Suprapubic skin (tissue), 4 donors: ENCODE measurements at regions not wholly inside any gene's neighbourhood (a gene's known extent, or its start where the extent isn't known, plus 50 kb on each side); places are given as distances from the start of the nearest gene placed in this dataset.

Experiments used
- EP300 ChIP-seq: sonication (generic); formaldehyde crosslinking; IDR thresholded peaks from one replicate; pipeline ENCODE4 v1.6.1; 2017; ENCODE audit warnings: antibody characterized with exemption
- POLR2A ChIP-seq, 2 donors: fragments of 450-650 bp; IDR thresholded peaks; one replicate each; pipeline ENCODE4 v1.6.1; 2017; ENCODE audit warnings: antibody characterized with exemption in 2 of 2, mild to moderate bottlenecking in 2 of 2, moderate library complexity in 2 of 2
- POLR2AphosphoS5 ChIP-seq, 3 donors: sonication (generic); formaldehyde crosslinking; IDR thresholded peaks; one replicate each; pipeline ENCODE4 v1.6.1; 2017; ENCODE audit warnings: antibody characterized with exemption in 3 of 3
- TF ChIP-seq, protein P1 (sequence below), 2 donors: fragments of 200-600 bp in 1 of 2; fragments of 450-650 bp in 1 of 2; sonication (generic) in 1 of 2; IDR thresholded peaks; one replicate each; pipeline ENCODE4 v1.5.1; 2016 to 2019; ENCODE audit warnings: antibody characterized with exemption in 2 of 2, mild to moderate bottlenecking in 1 of 2, moderate library complexity in 1 of 2

DNA sequence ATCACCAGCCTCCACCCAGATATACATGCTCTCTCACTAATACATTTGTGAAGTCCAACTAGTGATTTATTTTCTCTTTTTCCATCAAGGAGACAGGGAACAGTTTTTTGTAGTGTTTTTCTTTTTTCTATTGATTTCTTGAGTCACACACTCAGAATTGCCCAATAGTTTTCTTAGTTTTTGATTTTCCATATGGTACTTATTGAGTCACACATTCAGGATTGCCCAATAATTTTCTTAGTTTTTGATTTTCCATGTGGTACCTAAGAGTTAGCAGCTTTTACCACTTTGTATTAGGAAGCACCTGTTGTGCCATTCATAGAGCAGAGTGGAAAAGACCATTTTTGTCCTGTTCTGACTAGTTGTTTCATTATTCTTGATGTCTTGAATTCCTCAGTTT is 1268.8 kb downstream of the EPHA7 start:
- TF ChIP-seq EP300, result no peak
- TF ChIP-seq, protein P1, sequence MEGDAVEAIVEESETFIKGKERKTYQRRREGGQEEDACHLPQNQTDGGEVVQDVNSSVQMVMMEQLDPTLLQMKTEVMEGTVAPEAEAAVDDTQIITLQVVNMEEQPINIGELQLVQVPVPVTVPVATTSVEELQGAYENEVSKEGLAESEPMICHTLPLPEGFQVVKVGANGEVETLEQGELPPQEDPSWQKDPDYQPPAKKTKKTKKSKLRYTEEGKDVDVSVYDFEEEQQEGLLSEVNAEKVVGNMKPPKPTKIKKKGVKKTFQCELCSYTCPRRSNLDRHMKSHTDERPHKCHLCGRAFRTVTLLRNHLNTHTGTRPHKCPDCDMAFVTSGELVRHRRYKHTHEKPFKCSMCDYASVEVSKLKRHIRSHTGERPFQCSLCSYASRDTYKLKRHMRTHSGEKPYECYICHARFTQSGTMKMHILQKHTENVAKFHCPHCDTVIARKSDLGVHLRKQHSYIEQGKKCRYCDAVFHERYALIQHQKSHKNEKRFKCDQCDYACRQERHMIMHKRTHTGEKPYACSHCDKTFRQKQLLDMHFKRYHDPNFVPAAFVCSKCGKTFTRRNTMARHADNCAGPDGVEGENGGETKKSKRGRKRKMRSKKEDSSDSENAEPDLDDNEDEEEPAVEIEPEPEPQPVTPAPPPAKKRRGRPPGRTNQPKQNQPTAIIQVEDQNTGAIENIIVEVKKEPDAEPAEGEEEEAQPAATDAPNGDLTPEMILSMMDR (IDR thresholded peaks at IDR 0.05), result no peak
- TF ChIP-seq POLR2A (IDR thresholded peaks at IDR 0.05), result no peak
- no peak for TF ChIP-seq POLR2AphosphoS5 (IDR thresholded peaks at IDR 0.05)
